ENCODE measurements at regions not wholly inside any gene's neighbourhood (a gene's known extent, or its start where the extent isn't known, plus 50 kb on each side); places are given as distances from the start of the nearest gene placed in this dataset.
"Not testable (repeated sequence)": the region's sequence is repeated elsewhere in the genome, so short reads cannot be mapped to it uniquely, and the experiment has no call there.

- intact Hi-C loops (cut with DNase I; ENCODE audit: low total_unique reads) = no loop called here
- in situ Hi-C loops (cut with MboI; ENCODE audit: low pct_ligation_motif_present in 1 of 4, low pct_unique_long_range_greater_than_20kb in 1 of 4, low sequenced_read_pairs in 3 of 4) = no loop called here
- no peak overlapping the region for H3K27ac ChIP-seq
These were observed 824.0 kb downstream of the RAPGEF2 start for GRCh38 chr4:159926871-159927270.

GRCh38 chr4:159927781-159928180, 824.9 kb downstream of the RAPGEF2 start:
- no peak for DNase-seq
- no peak for TF ChIP-seq CTCF (IDR thresholded peaks at IDR 0.05)
- no peak for TF ChIP-seq POLR2A (IDR thresholded peaks at IDR 0.05)
- intact Hi-C loops (cut with DNase I; ENCODE audit: low total_unique reads) = no loop called here
- WGBS, 2 donors (ENCODE audit: low coverage in 1 of 2) = 74% methylated on average over 6 of the region's 6 CpGs; no CpG with 5 or more reads in 1 of the 2 donors
- Histone ChIP-seq H3K9me3 (no peaks in the 10 kb centered on the region), H3K27me3 (no peaks in the 10 kb centered on the region), H3K4me3 (no peak overlapping the region), H3K36me3 (no peaks in the 10 kb centered on the region), H3K27ac (no peak overlapping the region), H3K4me1 (no peaks in the 10 kb centered on the region)
- in situ Hi-C loops (cut with MboI; ENCODE audit: low pct_ligation_motif_present in 1 of 4, low pct_unique_long_range_greater_than_20kb in 1 of 4, low sequenced_read_pairs in 3 of 4) = no loop called here

More at GRCh38 chr4:159926871-159927270, 824.0 kb downstream of the RAPGEF2 start:
- no peak overlapping the region for H3K4me3 ChIP-seq
- TF ChIP-seq CTCF (IDR thresholded peaks at IDR 0.05) (no peak), POLR2A (IDR thresholded peaks at IDR 0.05) (no peak), EP300 (IDR thresholded peaks at IDR 0.05; ENCODE audit: low read depth) (no peak), POLR2AphosphoS5 (IDR thresholded peaks at IDR 0.05) (no peak)
- H3K4me1 ChIP-seq = no peaks in the 10 kb centered on the region
- H3K36me3 ChIP-seq = no peaks in the 10 kb centered on the region
- 43 to 51% methylated on average over 1 of the region's 1 CpG for WGBS, 2 donors (ENCODE audit: low coverage in 1 of 2)
- H3K27me3 ChIP-seq = no peaks in the 10 kb centered on the region
- no peaks in the 10 kb centered on the region for H3K9me3 ChIP-seq
- no peak for DNase-seq

DNA sequence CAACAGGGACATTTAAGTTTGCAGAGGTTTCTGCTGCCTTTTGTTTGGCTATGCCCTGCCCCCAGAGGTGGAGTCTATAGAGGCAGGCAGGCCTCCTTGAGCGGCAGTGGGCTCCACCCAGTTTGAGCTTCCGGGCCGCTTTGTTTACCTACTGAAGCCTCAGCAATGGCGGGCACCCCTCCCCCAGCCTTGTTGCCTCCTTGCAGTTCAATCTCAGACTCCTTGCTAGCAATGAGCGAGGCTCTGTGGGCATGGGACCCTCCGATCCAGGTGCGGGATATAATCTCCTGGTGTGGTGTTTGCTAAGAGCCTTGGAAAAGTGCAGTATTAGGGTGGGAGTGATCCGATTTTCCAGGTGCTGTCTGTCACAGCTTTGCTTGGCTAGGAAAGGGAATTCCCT, 831.7 kb downstream of the RAPGEF2 start:
- in situ Hi-C loops (cut with MboI; ENCODE audit: low pct_ligation_motif_present in 1 of 4, low pct_unique_long_range_greater_than_20kb in 1 of 4, low sequenced_read_pairs in 3 of 4); DNase-seq; intact Hi-C loops (cut with DNase I; ENCODE audit: low total_unique reads); H3K27me3 ChIP-seq; H3K36me3 ChIP-seq; H3K27ac ChIP-seq; H3K9me3 ChIP-seq; H3K4me1 ChIP-seq; H3K4me3 ChIP-seq: not testable (repeated sequence)
- WGBS, 2 donors (ENCODE audit: low coverage in 1 of 2) = 87% methylated on average over 8 of the region's 8 CpGs; no CpG with 5 or more reads in 1 of the 2 donors

DNA sequence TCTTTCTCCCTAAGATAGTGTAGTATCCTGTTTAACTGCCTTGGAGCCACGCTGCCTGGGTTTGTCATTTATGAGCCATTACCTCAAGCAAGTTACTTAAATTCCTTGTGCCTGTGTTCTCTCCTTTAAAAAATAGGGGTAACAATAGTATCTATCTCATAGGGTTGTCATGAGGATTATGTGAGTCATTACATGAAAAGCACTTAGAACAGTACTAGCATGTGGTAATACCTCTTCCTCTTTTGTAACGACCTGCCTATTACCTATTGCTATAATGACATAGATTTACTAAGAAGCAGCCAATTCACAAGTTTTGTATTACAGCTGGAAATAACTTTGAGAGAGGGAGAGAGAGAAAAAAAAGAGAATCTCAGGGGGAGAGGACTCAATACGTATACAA, 834.7 kb downstream of the RAPGEF2 start:
- DNase-seq = no peak
- intact Hi-C loops (cut with DNase I; ENCODE audit: low total_unique reads) = no loop called here
- no peak overlapping the region for H3K27ac ChIP-seq
- no peaks in the 10 kb centered on the region for H3K36me3 ChIP-seq
- in situ Hi-C loops (cut with MboI; ENCODE audit: low pct_ligation_motif_present in 1 of 4, low pct_unique_long_range_greater_than_20kb in 1 of 4, low sequenced_read_pairs in 3 of 4) = no loop called here
- no peaks in the 10 kb centered on the region for H3K4me1 ChIP-seq
- TF ChIP-seq POLR2A (IDR thresholded peaks at IDR 0.05) (no peak), POLR2AphosphoS5 (IDR thresholded peaks at IDR 0.05) (no peak)
- no peaks in the 10 kb centered on the region for H3K27me3 ChIP-seq
- 71 to 81% methylated on average over 3 of the region's 3 CpGs for WGBS, 2 donors (ENCODE audit: low coverage in 1 of 2)
- no peaks in the 10 kb centered on the region for H3K9me3 ChIP-seq
- no peak overlapping the region for H3K4me3 ChIP-seq

DNA sequence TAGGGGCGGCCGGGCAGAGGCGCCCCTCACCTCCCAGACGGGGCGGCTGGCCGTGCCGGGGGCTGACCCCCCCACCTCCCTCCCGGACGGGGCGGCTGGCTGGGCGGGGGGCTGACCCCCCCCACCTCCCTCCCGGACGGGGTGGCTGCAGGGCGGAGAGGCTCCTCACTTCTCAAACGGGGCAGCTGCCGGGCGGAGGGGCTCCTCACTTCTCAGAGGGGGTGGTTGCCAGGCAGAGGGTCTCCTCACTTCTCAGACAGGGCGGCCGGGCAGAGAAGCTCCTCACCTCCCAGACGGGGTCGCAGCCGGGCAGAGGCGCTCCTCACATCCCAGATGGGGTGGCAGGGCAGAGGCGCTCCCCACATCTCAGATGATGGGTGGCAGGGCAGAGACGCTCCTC, 836.8 kb downstream of the RAPGEF2 start:
- in situ Hi-C loops (cut with MboI; ENCODE audit: low pct_ligation_motif_present in 1 of 4, low pct_unique_long_range_greater_than_20kb in 1 of 4, low sequenced_read_pairs in 3 of 4) = not testable (repeated sequence)

DNA sequence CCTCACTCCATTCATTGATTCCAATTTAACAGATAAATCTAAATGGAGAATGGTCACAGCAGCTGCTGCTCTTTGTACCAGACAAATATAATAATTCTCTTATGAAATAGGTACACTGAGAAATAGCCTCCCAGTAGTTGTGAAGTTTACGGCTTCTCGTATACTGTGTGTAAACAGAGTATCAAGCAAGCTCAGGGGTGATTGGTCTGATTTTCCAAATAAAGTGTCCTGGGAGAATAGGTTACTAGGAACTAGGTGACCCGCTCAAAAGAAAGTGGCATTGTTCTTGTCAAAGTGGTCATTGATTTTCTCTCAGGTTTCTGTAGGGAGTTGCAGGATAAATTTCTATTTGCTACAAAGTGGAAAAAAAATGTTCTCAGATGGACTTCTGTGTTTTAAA, 838.2 kb downstream of the RAPGEF2 start:
- intact Hi-C loops (cut with DNase I; ENCODE audit: low total_unique reads) = no loop called here
- no peaks in the 10 kb centered on the region for H3K9me3 ChIP-seq
- TF ChIP-seq POLR2A (IDR thresholded peaks at IDR 0.05) (no peak), EP300 (IDR thresholded peaks at IDR 0.05; ENCODE audit: low read depth) (no peak)
- in situ Hi-C loops (cut with MboI; ENCODE audit: low pct_ligation_motif_present in 1 of 4, low pct_unique_long_range_greater_than_20kb in 1 of 4, low sequenced_read_pairs in 3 of 4) = no loop called here
- WGBS, 2 donors (ENCODE audit: low coverage in 1 of 2) = 47 to 80% methylated on average over 1 to 3 of the region's 3 CpGs
- H3K4me3 ChIP-seq = no peak overlapping the region
- no peaks in the 10 kb centered on the region for H3K4me1 ChIP-seq
- H3K36me3 ChIP-seq = no peaks in the 10 kb centered on the region
- no peak overlapping the region for H3K27ac ChIP-seq
- no peaks in the 10 kb centered on the region for H3K27me3 ChIP-seq
- DNase-seq = no peak

More for the DNA sequence above, 836.8 kb downstream of the RAPGEF2 start:
- H3K4me1 ChIP-seq; DNase-seq; intact Hi-C loops (cut with DNase I; ENCODE audit: low total_unique reads); H3K27me3 ChIP-seq; H3K4me3 ChIP-seq; H3K36me3 ChIP-seq; H3K9me3 ChIP-seq; H3K27ac ChIP-seq: not testable (repeated sequence)
- WGBS, 2 donors (ENCODE audit: low coverage in 1 of 2) = 95% methylated on average over 15 of the region's 25 CpGs; no CpG with 5 or more reads in 1 of the 2 donors
